GM10266 (cell line): ENCODE measurements at regions not wholly inside any gene's neighbourhood (a gene's known extent, or its start where the extent isn't known, plus 50 kb on each side); places are given as distances from the start of the nearest gene placed in this dataset.

Experiments used
- DNase-seq: peaks from one replicate; pipeline ENCODE4 v3.0.0; 2012; ENCODE audit errors: extremely low spot score
- TF ChIP-seq, protein P1 (sequence below): IDR thresholded peaks from 2 replicates; pipeline ENCODE4 v1.5.1; 2012; ENCODE audit warnings: mild to moderate bottlenecking, low read depth; ENCODE audit not compliant: control insufficient read depth, insufficient read depth; ENCODE audit errors: missing control alignments

DNA sequence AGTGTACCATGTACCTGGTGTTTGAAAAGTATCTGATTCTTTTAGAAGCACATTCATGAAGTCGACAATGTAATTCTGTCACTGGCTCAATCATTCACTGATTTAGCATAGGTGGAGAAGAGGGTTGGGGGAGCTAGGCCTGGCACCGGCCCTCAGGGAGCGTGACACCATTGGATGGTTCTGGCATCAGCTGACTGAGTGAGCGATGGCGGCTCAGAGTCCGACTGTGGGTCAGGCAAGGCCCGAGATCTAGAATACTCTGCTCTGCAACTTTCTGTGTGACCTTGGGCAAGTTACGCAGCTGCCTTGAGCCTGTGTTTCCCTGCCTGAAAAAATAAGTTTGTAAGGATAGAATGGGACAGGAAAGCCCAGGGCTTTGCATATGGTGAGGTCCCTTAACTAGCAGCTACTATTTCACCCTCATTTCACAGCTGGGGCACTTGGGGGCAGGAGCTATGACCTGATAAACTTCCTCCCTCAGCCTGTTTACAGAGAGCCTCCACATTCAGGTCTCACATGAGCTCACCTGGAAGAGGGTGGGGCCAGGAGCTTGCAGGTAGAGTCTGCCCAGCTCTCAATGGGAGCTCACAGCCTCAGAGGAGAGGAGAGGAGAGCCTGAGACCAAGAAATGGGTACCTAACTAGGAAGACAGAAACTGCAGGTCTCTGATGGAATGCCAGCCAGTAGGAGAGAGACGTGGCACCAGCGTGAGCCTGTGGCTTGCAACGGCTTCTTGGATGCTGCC, 153.7 kb upstream of the TLE3 start:
- no peak for DNase-seq
- TF ChIP-seq, protein P1, sequence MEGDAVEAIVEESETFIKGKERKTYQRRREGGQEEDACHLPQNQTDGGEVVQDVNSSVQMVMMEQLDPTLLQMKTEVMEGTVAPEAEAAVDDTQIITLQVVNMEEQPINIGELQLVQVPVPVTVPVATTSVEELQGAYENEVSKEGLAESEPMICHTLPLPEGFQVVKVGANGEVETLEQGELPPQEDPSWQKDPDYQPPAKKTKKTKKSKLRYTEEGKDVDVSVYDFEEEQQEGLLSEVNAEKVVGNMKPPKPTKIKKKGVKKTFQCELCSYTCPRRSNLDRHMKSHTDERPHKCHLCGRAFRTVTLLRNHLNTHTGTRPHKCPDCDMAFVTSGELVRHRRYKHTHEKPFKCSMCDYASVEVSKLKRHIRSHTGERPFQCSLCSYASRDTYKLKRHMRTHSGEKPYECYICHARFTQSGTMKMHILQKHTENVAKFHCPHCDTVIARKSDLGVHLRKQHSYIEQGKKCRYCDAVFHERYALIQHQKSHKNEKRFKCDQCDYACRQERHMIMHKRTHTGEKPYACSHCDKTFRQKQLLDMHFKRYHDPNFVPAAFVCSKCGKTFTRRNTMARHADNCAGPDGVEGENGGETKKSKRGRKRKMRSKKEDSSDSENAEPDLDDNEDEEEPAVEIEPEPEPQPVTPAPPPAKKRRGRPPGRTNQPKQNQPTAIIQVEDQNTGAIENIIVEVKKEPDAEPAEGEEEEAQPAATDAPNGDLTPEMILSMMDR: no peak

DNA sequence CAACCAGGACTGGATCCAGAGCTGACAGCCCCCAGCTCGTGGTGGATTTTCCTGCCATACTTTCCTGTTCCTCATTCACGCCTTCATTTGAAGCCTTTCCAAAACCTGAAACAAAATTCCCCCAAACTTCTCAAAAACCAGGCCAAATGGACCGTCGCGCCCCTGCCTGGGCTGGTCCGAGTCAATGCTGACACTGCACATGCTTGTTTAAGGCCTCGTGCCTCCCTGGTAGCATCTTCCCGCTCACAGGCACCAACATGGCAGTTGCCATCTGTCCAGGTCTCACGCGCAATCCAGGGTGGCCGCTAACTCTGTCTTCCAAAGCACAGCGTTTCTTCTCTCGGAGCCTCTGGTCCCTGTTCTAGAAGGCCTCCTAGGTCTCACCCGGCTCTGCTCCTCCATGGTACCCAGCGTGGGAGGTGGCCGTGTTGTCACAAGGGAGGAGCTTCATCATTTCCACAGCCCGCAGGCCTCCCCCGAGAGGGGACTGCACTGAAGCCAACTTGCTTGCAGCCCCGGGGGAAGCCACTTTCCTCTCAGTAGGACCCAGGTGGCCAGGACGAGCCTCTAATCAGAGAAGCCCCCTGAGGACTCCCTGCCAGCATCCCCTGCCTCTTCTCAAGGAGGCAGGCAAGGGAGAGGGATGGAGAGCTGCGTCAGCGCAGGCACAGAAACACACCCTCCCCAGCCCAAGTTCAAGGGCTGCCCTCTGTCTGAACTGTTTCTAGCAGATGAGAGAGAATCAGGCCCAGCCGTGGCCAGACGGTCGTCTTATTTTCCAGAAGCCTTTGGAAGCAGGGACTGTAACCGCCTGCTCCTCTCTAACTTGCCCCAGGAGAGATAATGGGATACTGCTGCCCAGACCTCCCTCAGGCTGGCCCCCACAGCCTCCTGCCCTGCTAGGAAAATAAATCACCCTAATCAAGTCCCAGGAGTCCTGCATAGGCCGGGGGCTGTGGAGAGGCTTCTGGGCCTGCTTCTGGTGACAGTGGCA, 152.8 kb upstream of the TLE3 start:
- TF ChIP-seq, protein P1: no peak
- no peak for DNase-seq

DNA sequence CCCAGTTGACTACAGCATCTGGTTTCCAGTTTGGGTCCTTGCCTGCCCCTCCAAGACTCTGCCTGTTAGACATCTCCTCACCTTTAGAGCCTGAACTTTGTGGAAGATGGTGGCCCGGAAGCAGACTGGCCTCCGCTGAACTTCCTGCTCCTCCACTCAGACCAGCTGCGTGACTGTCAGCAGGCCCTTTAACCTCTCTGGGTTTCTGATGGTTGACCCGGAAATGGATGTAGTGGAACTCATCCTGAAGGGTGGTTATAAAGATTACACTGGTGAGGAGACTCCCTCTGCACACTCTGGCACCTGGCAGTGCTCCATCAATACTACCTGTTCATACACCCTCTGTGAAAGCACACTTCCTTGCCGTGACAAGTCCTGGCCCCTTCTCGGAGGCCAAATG, 151.9 kb upstream of the TLE3 start:
- TF ChIP-seq, protein P1: no peak

DNA sequence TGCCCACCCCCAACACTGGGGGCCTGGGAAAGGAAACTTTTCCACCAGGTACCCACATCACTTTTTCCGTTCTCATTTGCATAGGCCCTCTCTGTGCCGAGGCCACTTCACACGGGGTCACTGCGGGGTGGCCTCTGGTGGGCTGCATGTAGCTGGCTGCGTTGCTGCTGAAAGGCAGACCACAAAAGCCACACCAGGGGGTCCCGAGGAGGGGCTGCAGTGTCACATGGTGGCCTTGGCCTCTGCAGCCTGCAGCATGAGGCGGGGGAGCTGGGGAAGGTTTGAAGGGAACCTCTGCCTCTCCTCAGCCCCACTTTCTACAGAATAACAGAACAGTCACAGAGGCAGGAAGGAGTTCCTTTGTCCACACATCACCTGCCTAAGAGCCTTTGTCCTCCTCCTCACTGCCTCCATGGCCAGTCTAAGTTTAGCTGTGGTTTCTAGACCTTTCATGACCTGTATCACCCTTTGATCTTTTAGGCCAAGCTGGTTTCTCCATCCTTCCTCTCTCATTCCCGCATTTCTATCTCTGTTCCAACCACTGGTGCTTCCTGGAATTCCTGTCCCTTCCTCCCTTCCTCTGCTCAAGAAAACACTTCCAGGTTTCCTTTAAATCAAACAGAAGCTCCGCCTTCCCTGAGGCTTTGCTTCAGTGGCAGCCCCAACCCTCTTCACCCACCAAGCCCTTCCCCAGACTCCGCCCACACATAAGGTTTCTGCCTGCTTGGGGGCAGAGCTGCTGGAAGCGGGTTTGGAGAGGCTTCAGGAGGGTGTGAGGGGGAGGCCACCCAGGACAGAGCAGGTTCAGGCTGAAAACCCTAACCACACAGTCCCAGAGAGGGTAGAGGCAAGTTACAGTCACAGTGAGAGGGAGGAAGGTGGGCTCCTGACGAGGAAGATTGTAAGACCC, 150.7 kb upstream of the TLE3 start:
- DNase-seq: no peak

More for the DNA sequence above, 151.9 kb upstream of the TLE3 start:
- DNase-seq: no peak

DNA sequence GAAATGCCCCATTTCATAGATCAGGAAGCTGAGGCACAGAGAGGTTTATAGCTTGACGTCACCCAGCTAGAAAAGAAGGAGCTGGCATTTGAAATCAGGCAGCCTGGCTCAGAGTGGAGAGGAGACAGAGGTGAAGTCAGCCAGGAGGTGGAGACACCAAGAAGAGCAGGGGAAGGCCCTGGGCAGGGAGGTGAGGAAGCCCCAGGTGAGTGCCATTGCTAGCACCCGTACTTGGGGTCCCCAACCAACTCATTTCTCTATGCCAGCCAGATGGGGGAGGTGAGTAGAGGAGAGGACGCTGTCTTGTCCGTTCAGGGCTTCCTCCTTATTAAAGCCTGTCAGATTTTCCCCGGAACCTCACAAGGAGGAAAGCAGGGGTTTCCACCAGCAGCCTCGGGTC, 149.6 kb upstream of the TLE3 start:
- no peak for DNase-seq
- TF ChIP-seq, protein P1: peak; percentile 14

More for the DNA sequence above, 150.7 kb upstream of the TLE3 start:
- TF ChIP-seq, protein P1: no peak

DNA sequence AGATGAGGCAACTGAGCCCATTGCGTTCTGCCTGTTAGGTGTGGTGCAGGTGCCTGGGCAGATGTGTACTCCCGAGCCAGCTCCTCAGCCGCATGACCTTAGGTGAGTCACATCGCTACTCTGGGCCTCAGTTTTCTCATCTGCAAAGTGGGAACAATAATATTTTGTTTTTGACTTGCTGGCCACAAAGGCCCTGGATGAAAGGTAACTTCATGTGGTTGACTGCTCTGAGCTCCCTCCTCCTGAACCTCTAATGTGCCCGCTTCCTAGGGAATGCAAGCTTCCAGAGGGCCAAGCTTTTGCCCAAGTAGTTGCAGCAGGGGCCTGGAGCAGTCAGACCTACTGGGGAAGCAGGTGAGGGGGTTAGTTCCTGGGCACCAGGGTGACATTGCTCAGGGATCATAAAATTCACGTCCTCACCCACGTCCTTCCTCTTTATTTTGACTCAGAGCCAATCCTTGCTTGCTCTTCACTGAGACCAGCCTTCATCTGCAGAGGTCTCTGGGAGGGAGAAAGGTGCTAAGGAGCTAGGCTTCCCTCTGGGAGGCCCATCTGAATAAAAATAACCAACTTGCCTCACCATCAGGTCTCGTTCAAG, 149.0 kb upstream of the TLE3 start:
- no peak for DNase-seq
- TF ChIP-seq, protein P1: no peak
